HEK293 (cell line): ENCODE measurements at regions not wholly inside any gene's neighbourhood (a gene's known extent, or its start where the extent isn't known, plus 50 kb on each side); places are given as distances from the start of the nearest gene placed in this dataset.

ENCODE experiments used
- ZBTB21 ChIP-seq: fragments of 450-650 bp; formaldehyde crosslinking; IDR thresholded peaks from 2 replicates; pipeline ENCODE4 v1.5.1; 2017; ENCODE audit warnings: missing biosample characterization, missing genetic modification characterization
- ZNF23 ChIP-seq: fragments of 450-650 bp; formaldehyde crosslinking; IDR thresholded peaks from 2 replicates; pipeline ENCODE4 v1.5.1; 2016; ENCODE audit warnings: missing biosample characterization, missing genetic modification characterization, borderline replicate concordance
- ZNF747 ChIP-seq: fragments of 450-650 bp; formaldehyde crosslinking; IDR thresholded peaks from 2 replicates; pipeline ENCODE4 v1.5.1; 2016; ENCODE audit warnings: missing biosample characterization, missing genetic modification characterization

DNA sequence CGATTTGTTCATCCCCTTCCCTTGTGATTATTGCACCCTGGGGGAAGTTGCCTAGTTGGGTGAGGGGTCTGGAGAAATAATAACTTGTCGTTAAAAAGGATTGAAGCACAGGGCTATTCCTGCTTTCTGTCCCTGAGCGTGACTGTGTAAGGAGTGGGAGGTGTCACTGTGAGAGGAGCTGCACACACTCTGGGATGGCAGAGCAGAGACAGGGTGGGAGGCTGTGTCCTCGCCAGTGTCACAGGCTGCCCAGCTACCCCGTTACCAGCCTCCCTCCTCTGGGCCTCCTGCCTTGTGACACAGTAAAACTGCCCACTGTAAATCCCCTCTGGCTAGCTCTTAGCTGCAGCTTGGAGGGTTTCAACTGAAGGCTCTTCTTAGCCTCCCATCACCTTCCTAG lies 460.6 kb downstream of the AACS start:
- no peak for TF ChIP-seq ZNF23
- TF ChIP-seq ZNF747 (tag by site-specific recombination) = no peak
- TF ChIP-seq ZBTB21 (tag by site-specific recombination) = no peak
